Fibroblast of gingiva (primary cell): ENCODE measurements at regions not wholly inside any gene's neighbourhood (a gene's known extent, or its start where the extent isn't known, plus 50 kb on each side); places are given as distances from the start of the nearest gene placed in this dataset.

Experiments
- DNase-seq: peaks from one replicate; pipeline ENCODE4 v3.0.0-alpha.2; 2011; ENCODE audit warnings: low read depth

DNA sequence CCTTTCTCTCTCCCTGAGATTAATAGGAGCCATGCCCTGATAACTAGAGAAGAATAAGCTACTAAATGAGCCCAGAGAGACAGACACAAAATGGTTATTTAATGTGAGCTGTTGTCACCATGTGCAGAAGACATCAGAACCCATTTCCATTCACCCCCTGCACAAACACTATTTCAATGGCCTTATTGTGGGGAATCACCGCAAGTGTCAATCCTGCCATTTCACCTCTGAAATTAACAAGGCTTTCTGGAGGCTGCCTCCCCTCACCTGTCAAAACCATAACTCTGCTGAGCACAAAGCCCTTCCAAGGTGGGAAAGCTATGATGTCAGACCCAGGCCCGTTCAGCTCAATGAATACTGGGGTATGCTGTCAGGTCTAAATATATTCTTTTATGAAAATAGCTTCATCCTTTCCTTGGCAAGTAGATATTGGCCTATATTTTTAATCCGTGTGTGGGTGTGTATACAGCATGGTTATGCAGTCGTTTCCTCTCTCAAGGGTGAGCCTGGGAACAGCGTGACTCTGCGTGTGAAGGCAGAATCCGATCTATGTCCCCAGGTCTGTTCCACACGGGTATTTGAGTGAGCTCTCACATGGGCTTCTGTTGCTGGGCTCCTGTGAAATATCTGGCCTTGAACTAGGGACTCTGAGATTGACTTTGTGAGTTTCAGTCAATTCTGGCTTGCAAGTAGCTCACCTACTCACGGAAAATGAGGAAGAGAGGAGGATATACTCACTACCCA, 266.3 kb downstream of the FBXW7 start:
- no peak for DNase-seq

DNA sequence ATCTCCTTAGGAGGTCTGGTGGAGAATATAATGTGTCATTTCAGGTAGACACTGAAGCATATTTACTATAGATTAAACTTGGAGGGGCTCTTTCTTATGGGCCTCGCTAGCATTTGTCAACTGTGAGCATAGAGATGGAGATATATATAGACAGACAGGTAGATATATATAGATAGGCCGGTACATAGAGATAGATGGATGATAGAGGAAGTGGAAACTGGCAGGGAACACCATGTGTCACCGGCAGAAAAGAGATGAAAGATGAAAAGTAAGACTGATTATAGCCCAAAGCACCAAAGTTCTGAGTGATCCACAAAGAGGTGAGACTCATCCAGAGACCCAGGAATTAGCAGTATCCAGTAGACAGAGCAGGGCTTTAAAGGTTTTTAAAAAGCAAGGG, 268.1 kb downstream of the FBXW7 start:
- DNase-seq, result no peak

DNA sequence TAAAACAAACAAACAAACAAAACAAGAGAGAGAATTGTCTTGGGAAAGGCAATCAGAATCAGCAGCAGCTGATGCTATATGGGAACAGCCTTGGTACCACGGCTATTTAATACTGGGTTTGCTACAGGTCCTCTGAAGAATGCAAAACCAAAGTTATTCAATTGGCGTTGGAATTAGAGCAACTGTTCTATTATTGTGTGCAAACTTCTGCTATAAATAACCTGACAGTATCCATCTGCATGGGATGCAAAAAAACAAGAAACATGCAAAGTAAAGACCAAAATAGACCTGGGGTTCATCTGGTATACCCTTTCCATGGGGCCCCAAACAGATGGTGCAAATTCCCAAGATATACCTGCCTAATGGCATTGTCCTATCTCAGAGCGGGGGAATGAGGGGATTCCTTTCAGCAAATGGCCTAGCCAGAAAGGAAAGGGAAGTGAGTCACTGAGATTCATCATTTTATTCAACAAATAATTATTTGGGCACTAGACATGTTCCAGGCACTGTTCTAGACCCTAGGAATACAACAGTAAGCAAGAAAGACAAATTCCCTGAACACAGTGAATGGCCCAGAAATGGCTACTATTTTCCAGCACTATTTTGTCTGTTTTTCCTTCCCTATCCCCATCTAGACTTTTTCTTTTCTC, 268.9 kb downstream of the FBXW7 start:
- DNase-seq, result no peak

DNA sequence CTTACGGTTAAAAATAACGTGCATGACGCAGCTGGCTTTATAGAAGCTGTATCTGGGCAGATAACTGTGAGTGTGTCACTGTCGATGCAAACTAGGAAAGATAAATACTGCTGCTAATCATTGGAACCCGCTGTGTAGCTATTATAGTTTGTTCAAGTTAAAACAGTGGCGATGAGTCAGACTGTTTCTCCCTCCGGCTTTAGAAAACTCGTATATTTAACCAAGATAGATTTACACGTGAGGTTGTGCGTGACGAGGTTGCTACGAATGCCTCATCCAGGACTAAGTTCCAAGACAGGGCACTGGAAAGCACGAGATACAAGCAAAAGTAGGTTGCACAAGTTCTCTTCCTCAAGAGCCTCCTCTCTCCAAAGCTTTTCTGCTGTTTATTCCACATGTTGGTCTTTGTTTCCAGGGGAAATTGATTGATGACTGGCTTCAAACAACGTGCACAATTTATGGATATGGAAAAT, 270.7 kb downstream of the FBXW7 start:
- DNase-seq, result peak; percentile 19

DNA sequence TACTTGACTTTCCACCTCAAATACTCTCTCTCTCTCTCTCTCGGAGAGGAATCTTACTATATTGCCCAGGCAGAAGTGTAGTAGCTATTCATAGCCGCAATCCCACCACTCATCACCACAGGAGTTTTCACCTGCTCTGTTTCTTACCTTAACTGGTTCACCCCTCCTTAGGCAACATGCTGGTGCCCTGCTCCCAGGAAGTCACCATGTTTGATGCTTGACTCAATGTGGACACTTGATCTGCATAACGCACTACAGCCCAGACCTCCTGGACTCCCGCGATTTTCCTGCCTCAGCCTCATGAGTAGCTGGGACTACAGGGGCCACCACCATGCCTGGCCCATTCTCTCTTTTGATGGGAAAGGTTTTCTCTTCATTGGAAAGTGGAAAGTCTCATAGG, 271.8 kb downstream of the FBXW7 start:
- DNase-seq, result no peak

DNA sequence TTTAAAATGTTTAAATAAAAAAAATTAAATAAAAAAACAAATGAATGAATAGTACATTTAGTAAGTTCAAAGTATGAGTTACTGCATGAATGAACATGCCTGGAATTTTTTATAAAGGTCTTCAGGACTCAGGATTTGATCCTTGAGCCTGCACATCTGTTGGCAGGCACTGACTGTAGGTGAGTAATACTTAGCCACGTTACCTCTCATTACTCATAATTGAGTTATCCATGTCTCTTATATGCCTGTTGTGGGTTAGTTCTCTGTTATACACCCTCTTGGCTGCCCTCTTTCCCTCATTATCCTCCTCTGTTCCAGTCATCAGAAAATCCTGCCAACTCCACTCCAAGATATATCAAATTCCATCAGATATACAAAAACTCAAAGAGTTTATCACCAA, 276.0 kb downstream of the FBXW7 start:
- no peak for DNase-seq

DNA sequence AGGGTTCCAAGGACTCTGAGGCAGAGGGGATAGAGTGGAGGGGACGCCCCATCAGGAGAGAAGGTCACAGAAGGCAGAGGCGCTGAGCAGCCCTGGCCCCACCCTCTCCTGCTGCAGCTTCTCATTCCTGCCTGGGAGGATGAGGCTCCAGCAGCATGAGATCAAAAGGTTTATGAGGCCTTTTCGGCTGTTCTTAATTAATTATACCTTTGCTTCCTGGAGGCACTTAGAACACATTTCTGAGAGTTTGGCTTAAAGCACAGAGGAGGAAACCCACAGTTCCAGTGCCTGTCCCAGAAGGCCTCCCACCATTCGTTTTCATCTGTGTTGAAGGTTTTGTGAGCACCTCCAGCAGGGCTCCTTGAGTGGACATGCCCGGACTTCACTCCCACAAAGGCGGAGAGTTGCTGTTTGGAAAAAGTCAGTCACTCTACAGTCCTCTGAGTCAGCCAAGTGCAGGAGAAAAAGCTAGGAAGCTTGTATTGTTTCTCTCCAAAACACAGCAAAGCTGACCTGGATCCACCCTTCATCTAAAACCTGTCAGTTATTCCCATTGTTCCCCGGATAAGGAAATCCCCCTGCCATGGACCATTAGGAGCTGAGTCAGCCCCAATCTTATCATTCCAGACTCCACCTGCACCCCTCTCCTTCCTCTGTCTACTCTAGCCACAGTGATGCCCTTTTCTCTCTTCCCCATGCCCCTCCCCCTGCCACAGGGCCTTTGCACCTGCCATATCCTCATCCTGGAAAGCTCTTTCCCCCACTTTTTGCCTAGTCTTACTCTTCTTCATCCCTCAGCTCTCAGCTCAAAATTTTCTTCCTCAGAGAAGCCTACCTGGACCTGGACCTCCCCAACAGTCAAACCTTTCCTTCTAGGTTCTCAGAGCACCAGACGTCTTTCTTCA, 276.8 kb downstream of the FBXW7 start:
- DNase-seq, result no peak

DNA sequence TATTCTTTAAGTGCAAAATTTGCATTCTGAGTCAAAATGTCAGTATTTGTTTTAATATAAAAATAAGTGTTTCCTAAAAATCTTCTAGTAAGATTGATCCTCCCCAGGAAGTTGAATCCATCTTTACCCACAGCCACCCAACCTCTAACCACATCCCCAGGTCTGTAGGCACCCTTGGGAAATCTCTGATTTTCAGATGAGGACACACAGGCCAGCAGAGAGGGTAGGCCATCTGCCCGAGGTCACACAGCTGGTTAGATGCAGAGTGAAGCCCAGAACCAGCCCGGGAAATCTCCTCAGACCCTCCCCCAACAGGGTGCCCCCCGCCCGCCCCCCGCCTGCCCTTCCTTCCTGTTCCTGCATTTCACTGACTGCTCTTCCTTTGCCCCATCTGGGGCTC, 277.5 kb downstream of the FBXW7 start:
- DNase-seq, result no peak

DNA sequence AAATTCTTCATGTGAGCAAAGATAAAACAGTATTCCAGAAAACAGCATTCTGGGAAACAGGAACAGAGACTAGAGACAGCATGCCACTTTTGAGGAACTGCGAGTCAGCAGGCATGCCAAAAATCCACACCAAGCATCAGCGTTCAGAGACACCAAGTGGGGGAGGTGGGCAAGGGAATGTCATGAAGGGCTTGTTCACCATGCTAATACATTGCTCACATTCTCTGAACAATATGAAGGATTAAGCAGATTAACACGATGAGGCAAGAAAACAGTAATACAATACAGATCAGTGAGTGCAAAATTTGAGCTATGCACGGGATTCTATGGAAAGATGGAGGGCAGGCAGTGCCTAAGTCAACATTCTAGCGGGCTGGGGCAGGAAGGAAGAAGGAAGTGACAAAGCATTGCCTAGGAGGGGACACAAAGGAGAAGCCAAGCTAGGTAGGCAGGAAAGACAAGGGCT, 278.3 kb downstream of the FBXW7 start:
- no peak for DNase-seq

DNA sequence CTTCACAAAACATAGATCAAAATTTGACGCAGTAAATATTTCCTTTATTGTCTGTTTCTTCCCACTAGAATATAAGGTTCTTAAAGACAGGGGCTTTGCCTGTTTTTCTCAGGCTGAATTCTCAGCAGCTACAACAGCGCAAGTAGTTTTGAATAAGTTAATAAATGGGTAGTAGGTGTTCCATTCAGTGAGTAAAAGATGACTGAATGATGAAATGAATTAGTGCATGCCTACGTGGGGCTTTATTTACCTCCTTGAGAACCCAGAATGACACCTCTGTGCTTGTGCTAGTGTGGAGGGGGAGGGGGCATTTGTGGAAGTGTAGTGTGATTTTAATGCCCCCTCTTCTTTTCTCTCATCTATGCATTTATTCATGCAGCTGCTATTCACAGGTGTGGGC, 278.9 kb downstream of the FBXW7 start:
- DNase-seq, result no peak

DNA sequence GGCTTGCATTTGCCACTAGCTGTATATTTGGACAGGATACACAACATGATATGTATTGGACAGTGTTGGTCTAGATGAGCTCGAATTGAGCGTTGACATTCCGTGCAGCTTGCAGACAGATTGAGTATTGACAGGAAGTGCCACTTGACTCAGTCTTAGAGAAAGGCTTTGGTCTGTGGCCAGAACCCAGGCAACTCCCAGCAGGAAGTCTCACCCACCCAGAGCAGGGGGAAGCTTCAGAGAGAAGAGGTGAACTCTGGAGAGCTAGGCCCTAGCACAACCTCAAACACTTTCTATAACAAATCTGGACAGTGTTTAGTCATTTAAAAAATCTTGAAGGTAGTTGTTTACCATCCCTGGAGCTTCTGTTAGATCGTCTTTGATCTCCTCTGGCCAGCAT, 280.5 kb downstream of the FBXW7 start:
- DNase-seq, result no peak

DNA sequence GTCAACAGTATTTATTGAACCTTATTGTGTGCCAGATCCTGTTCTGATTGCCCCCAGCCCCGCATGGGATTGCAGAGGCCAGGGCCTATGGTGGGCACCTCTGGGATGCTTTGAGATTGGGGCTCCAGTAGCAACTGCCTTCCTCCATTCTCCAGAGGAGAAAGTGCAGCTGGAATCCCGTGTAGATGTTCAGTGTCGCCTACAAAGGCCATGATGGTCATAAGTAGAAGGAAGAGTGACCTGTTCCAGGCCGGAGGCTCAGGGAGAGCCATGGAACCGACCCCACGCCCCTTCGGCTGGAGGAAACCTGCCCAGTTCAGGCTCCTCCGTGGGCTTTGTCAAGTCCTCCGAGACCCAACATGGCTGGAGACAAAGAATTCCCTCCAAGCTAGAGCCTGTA, 287.5 kb downstream of the FBXW7 start:
- no peak for DNase-seq

DNA sequence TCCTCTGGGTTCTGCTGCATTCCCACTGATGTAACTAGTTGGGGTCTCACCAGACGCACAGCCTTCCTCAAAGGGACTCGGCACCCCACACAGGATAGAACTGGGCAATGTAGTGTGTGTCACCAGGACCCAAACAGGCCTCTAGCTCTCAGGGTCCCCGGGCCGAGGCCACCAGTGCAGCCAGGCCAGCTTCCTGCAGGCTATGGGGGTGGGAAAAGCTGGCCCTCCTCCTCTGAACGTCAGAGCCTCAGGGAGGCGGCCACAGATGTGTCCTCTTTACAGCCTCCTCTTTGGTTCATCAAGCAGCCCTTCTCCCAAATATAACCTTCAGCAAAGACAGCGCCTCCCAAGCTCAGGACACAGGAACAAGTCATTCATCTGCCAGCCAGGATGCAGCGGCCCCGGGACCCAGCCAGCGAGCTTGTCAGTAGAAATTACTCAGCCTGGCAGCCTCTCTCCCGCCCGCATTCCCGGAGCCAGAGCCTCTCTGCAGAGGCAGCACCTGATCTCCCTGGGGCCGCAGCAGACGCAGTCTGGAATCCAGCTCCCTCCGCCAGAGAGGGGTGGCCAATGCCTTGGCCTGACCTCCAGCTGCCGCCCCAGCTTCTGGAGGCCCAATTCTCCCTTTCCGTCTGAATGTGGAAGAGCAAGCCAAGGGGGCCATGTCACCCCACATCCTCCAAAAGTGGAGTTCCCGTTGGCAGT, 288.5 kb downstream of the FBXW7 start:
- DNase-seq, result no peak

DNA sequence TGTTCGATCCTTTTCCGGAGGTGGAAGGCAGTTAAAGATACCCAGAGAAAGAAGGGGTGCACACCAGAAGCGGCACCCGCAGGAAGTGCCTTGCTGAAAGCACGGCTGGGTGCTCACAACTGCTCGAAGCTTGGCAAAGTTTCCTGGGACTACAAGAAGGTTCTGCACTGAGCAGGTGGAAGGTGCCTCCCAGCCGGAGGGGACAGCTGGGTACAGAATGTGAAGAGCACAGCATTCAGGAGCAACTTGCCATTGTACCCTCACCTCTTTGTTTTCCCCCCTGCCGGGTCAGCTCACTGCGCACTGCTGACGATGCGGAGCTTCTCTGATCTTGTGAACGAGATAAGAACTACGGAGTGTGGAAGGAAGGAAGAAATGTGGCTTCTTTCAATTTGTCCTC, 289.2 kb downstream of the FBXW7 start:
- DNase-seq, result no peak

DNA sequence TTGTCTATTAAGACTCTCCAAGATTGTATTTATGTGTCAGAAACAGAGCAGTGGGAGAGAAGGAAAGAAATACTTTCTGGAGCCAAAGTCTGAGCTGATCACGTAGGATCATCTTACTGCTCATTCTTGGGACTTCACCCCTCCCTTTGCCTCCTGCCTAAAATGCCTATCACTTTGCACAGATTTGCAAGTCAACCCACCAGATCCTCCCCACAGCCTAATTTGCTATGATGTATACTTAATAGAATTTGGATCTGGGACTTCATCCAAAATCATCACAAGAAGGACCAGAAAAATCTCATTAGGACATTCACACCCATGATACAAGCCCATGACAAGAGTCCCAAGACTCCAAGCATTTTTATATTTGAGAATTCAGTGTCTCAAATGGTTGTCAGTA, 290.2 kb downstream of the FBXW7 start:
- no peak for DNase-seq

DNA sequence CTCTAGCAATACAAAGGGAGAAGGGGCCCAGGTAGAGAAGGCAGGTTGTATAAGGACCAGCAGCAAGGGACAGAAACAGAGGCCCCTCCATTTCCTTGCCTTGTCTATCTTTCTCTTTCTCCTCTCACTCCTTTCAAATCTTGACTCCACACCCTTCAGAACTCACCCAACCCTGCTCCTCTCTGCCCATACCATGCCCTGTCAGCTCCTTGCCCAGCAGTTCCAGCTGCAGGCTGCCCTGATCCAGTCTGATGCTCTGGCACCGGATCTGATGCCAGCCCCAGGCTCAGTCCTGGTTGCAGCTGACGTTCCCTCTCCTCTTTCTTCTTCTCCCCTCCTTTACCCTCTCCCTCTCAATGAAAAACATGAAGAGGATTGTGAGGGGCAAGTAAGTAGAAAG, 291.2 kb downstream of the FBXW7 start:
- DNase-seq, result no peak

DNA sequence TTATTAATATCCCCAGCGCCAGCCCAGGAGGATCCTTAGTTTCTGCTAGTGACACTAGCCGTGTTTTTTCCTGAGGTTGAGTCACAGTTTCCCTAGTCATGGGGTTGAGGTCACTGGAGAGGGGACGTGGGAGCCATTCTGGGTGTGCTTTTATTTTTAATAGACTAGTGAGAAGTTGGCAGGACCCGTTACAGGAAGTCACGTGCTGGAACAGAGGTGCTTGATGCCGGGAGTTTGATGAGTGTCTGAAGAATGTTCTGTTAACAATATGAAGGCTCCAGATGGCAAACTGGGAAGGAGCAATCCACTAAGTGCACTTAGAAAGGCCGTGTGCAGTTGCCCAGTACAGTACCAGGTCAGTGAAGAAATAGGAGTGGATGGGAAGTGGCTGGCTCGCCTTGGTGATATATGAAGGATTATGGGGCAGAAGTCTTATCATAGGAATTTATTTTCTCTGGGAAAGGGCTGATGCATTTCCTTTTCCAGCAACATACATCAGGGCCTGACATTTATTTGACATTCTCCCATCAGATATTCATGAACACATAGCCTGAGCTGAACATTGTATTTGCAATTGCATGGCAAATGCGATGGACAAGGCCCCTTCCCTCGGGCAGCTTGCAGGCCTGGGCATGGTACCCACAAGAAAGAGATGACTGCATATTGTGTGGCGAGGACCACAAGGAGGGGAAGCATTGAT, 291.8 kb downstream of the FBXW7 start:
- DNase-seq, result no peak

DNA sequence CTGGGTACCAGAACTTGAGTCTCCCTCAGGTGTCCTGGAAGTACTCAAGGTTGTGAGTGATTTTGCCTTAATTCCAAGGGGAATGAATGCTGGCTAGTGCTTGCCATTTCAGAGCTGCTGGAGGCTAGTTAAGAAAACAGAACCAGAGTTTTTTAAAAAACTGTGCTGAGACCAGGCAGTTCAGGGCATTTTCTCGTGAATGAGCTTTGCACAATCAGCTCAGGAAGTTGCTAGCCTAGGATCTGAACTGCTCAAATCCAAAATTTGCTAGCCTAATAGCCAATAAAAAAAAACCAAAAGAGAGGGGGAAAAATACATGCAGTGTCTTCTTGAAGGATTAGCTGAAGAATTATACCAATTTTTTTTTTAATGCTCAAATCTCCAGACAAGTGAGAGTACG, 292.7 kb downstream of the FBXW7 start:
- DNase-seq, result no peak

DNA sequence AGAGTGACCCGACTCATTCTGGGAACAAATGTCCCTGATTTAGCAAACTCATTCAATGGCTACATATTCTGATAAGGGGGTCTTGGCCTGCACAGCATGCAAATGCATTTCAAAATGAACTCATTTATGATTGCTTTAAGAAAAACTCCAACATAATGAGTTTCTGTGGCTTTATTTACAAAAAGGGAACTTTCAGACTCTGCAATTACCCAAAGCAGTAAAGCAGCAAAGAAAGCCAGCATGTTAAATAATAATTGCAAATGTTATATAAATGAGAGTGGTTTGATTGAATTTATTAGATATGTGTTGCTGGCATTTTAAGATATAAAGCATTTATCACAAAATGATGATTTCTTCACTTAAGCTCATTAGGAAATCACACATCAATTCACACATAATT, 295.7 kb downstream of the FBXW7 start:
- DNase-seq, result no peak

DNA sequence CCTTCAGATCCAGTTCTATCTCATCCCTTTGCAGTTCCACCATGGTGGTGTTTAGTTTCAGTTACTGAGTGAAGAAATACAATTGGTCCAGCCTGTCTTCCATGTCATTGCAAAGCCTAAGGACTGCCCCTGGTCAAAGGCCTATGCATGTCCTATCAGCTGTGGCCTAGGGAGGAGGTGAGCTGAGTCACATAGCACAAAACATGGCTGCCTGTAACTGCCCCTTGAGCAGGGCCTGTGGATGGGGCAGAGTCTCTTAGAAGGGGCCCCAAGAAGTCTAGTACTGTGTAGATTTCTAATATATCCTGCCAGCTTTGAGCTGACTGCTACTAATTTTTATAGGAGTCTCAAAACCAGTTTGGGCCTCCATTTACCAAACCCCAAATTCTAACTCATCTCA, 296.7 kb downstream of the FBXW7 start:
- DNase-seq, result no peak

DNA sequence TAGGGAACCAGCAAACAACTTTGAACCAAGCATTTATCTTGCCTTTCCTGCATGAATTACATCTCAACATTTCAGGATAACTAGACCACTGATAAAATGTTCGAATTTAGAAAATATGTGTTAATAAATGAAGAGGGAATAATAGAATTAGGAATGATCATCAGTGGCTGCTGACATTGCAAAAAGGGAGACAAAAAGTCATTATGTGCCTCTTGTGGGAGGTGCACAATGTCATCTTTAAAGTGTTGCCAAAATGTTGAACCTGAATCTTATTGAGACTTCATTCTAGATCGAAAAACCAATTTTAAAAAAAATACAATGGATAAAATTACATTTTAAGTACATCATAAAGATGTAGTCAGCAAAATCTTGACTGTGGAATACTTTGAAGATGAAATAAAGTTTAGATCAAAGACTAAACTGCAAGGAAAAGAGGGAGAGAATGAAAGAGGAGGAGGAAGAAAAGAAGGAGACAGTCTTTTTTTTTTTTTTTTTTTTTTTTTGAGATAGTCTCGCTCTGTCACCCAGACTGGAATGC, 299.3 kb downstream of the FBXW7 start:
- no peak for DNase-seq
